ENCODE measurements at regions not wholly inside any gene's neighbourhood (a gene's known extent, or its start where the extent isn't known, plus 50 kb on each side); places are given as distances from the start of the nearest gene placed in this dataset.

- 85% methylated on average over 6 of the region's 6 CpGs for WGBS
Observed at GRCh38 chr12:5369298-5369697, 62.6 kb upstream of the NTF3 start.

GRCh38 chr12:5371631-5372030 lies 60.3 kb upstream of the NTF3 start:
- H3K36me3 ChIP-seq (ENCODE audit: control insufficient read depth in 4 of 4, insufficient read depth in 3 of 4, low read depth in 1 of 4, low read length in 3 of 4): no peaks in the 10 kb centered on the region
- no peak for DNase-seq (ENCODE audit: low spot score)
- H3K9ac ChIP-seq (ENCODE audit: low read depth in 1 of 2, low read length in 2 of 2): no peak overlapping the region
- peaks cover 0 to 11% (median 0%) of the 10 kb centered on the region in 4 donors for H3K27me3 ChIP-seq (ENCODE audit: control insufficient read depth in 4 of 4, insufficient read depth in 4 of 4, low read length in 3 of 4)
- WGBS: 77% methylated on average over 3 of the region's 3 CpGs
- H3K4me3 ChIP-seq (ENCODE audit: low read depth in 1 of 3, low read length in 3 of 3): no peak overlapping the region
- H3K27ac ChIP-seq (ENCODE audit: low read depth in 1 of 2, low read length in 2 of 2): no peak overlapping the region
- no peaks in the 10 kb centered on the region for H3K4me1 ChIP-seq (ENCODE audit: control insufficient read depth in 4 of 4, insufficient read depth in 4 of 4, low read length in 3 of 4)
- no peaks in the 10 kb centered on the region for H3K9me3 ChIP-seq (ENCODE audit: control insufficient read depth in 4 of 4, low read length in 3 of 4)
- TF ChIP-seq RAD21 (IDR thresholded peaks at IDR 0.05) (no peak), ATF3 (IDR thresholded peaks at IDR 0.05) (no peak), TAF1 (conservative IDR thresholded peaks at IDR 0.05) (no peak), RXRA (IDR thresholded peaks at IDR 0.05) (no peak)

More at GRCh38 chr12:5369298-5369697, 62.6 kb upstream of the NTF3 start:
- DNase-seq (ENCODE audit: low spot score): no peak
- H3K9me3 ChIP-seq (ENCODE audit: control insufficient read depth in 4 of 4, low read length in 3 of 4): no peaks in the 10 kb centered on the region
- no peak for TF ChIP-seq TAF1 (conservative IDR thresholded peaks at IDR 0.05)
- H3K27ac ChIP-seq (ENCODE audit: low read depth in 1 of 2, low read length in 2 of 2): no peak overlapping the region
- no peaks in the 10 kb centered on the region for H3K4me1 ChIP-seq (ENCODE audit: control insufficient read depth in 4 of 4, insufficient read depth in 4 of 4, low read length in 3 of 4)
- no peaks in the 10 kb centered on the region for H3K36me3 ChIP-seq (ENCODE audit: control insufficient read depth in 4 of 4, insufficient read depth in 3 of 4, low read depth in 1 of 4, low read length in 3 of 4)
- H3K9ac ChIP-seq (ENCODE audit: low read depth in 1 of 2, low read length in 2 of 2): no peak overlapping the region
- no peak overlapping the region for H3K4me3 ChIP-seq (ENCODE audit: low read depth in 1 of 3, low read length in 3 of 3)
- H3K27me3 ChIP-seq (ENCODE audit: control insufficient read depth in 4 of 4, insufficient read depth in 4 of 4, low read length in 3 of 4): peaks cover 0 to 11% (median 0%) of the 10 kb centered on the region in 4 donors

- H3K27me3 ChIP-seq (ENCODE audit: control insufficient read depth in 4 of 4, insufficient read depth in 4 of 4, low read length in 3 of 4): peaks cover 0 to 7% (median 0%) of the 10 kb centered on the region in 4 donors
- WGBS: 97% methylated on average over 1 of the region's 1 CpG
- no peak overlapping the region for H3K27ac ChIP-seq (ENCODE audit: low read depth in 1 of 2, low read length in 2 of 2)
- H3K9me3 ChIP-seq (ENCODE audit: control insufficient read depth in 4 of 4, low read length in 3 of 4): no peaks in the 10 kb centered on the region
- TF ChIP-seq ZBTB33 (IDR thresholded peaks at IDR 0.05) (no peak), HNF4G (IDR thresholded peaks at IDR 0.05) (no peak), SP1 (IDR thresholded peaks at IDR 0.05) (no peak), CTCF (IDR thresholded peaks at IDR 0.05; ENCODE audit: low read depth, low read length, missing input control) (no peak), REST (IDR thresholded peaks at IDR 0.05) (no peak), RXRA (IDR thresholded peaks at IDR 0.05) (no peak), TAF1 (conservative IDR thresholded peaks at IDR 0.05) (no peak), RAD21 (IDR thresholded peaks at IDR 0.05) (no peak), ATF3 (IDR thresholded peaks at IDR 0.05) (no peak), MAX (IDR thresholded peaks at IDR 0.05) (no peak)
- H3K4me1 ChIP-seq (ENCODE audit: control insufficient read depth in 4 of 4, insufficient read depth in 4 of 4, low read length in 3 of 4): no peaks in the 10 kb centered on the region
- no peak for DNase-seq (ENCODE audit: low spot score)
- H3K9ac ChIP-seq (ENCODE audit: low read depth in 1 of 2, low read length in 2 of 2): no peak overlapping the region
- H3K4me3 ChIP-seq (ENCODE audit: low read depth in 1 of 3, low read length in 3 of 3): no peak overlapping the region
- H3K36me3 ChIP-seq (ENCODE audit: control insufficient read depth in 4 of 4, insufficient read depth in 3 of 4, low read depth in 1 of 4, low read length in 3 of 4): no peaks in the 10 kb centered on the region
Observed at GRCh38 chr12:5374713-5375112, 57.2 kb upstream of the NTF3 start.
